Nucleus accumbens (tissue), 56 donors: ENCODE measurements at regions not wholly inside any gene's neighbourhood (a gene's known extent, or its start where the extent isn't known, plus 50 kb on each side); places are given as distances from the start of the nearest gene placed in this dataset.
"Not testable (repeated sequence)": the region's sequence is repeated elsewhere in the genome, so short reads cannot be mapped to it uniquely, and the experiment has no call there.

ENCODE experiments used
- DNase-seq, 56 donors: peaks; one replicate each; lab custom pipeline; 2025; lab: John Stamatoyannopoulos, UW

GRCh38 chr3:181971424-181971823 is 259.7 kb downstream of the SOX2 start:
- DNase-seq, result no peak

- DNase-seq, result no peak
Measured at GRCh38 chr3:181974198-181974597, 262.5 kb downstream of the SOX2 start.

GRCh38 chr3:181976526-181976925 is 264.8 kb downstream of the SOX2 start:
- no peak for DNase-seq

- DNase-seq, result no peak
Measured at GRCh38 chr3:181985386-181985785, 273.7 kb downstream of the SOX2 start.

GRCh38 chr3:181987736-181988135 is 276.0 kb downstream of the SOX2 start:
- DNase-seq, result no peak

GRCh38 chr3:181998828-181999227 is 287.1 kb downstream of the SOX2 start:
- DNase-seq, result no peak

GRCh38 chr3:181999314-181999713 is 287.6 kb downstream of the SOX2 start:
- DNase-seq, result no peak

- DNase-seq, result no peak
Measured at GRCh38 chr3:182000447-182000846, 288.7 kb downstream of the SOX2 start.

GRCh38 chr3:182005219-182005618 is 293.5 kb downstream of the SOX2 start:
- DNase-seq, result no peak

GRCh38 chr3:182005701-182006100 is 294.0 kb downstream of the SOX2 start:
- no peak for DNase-seq

GRCh38 chr3:182006431-182006830 is 294.7 kb downstream of the SOX2 start:
- DNase-seq, result no peak

GRCh38 chr3:182007441-182007840 is 295.7 kb downstream of the SOX2 start:
- no peak for DNase-seq

- no peak for DNase-seq
Measured at GRCh38 chr3:182018361-182018760, 306.6 kb downstream of the SOX2 start.

- no peak for DNase-seq
Measured at GRCh38 chr3:182019926-182020325, 308.2 kb downstream of the SOX2 start.

GRCh38 chr3:182023843-182024242 is 312.1 kb downstream of the SOX2 start:
- DNase-seq, result no peak

- DNase-seq, result no peak
Measured at GRCh38 chr3:182027366-182027765, 315.6 kb downstream of the SOX2 start.

- DNase-seq, result no peak
Measured at GRCh38 chr3:182028081-182028480, 316.4 kb downstream of the SOX2 start.

GRCh38 chr3:182034231-182034630 is 322.5 kb downstream of the SOX2 start:
- not testable (repeated sequence) for DNase-seq

- no peak for DNase-seq
Measured at GRCh38 chr3:182035324-182035723, 323.6 kb downstream of the SOX2 start.

- DNase-seq, result no peak
Measured at GRCh38 chr3:182036382-182036781, 324.7 kb downstream of the SOX2 start.

GRCh38 chr3:182041668-182042291 is 330.1 kb downstream of the SOX2 start:
- DNase-seq, result no peak

GRCh38 chr3:182045736-182046135 is 334.0 kb downstream of the SOX2 start:
- no peak for DNase-seq

- DNase-seq, result no peak
Measured at GRCh38 chr3:182046166-182046764, 334.5 kb downstream of the SOX2 start.
